CD14-positive monocyte (primary cell): ENCODE measurements at regions not wholly inside any gene's neighbourhood (a gene's known extent, or its start where the extent isn't known, plus 50 kb on each side); places are given as distances from the start of the nearest gene placed in this dataset.
"Not testable (repeated sequence)": the region's sequence is repeated elsewhere in the genome, so short reads cannot be mapped to it uniquely, and the experiment has no call there.

Source experiments
- DNase-seq, 3 donors: peaks; one replicate each; pipeline ENCODE4 v3.0.0-alpha.2; 2011 to 2022
- H2AFZ ChIP-seq: 2 replicates; pipeline ENCODE4 v1.6.0; 2012; ENCODE audit warnings: mild to moderate bottlenecking, low read depth, low read length, inconsistent platforms; ENCODE audit not compliant: insufficient read depth, poor library complexity, severe bottlenecking
- H3K27ac ChIP-seq, 2 donors: 1 replicate in 1 of 2; 2 replicates in 1 of 2; pipeline ENCODE4 v1.5.1; 2012 to 2013; ENCODE audit warnings: low read length in 2 of 2, control low read depth in 1 of 2, inconsistent platforms in 1 of 2, low read depth in 1 of 2, mild to moderate bottlenecking in 1 of 2
- H3K27me3 ChIP-seq, 2 donors: one replicate each; pipeline versions ENCODE4 v1.6.0 to v1.6.1; 2011 to 2013; ENCODE audit warnings: low read length in 2 of 2; ENCODE audit not compliant: control insufficient read depth in 2 of 2, insufficient read depth in 2 of 2
- H3K36me3 ChIP-seq, 2 donors: replicated peaks in 1 of 2; 1 replicate in 1 of 2; 2 replicates in 1 of 2; pipeline versions ENCODE4 v1.5.1 to v1.6.1; 2012 to 2013; ENCODE audit warnings: low read length in 2 of 2, control low read depth in 1 of 2, inconsistent platforms in 1 of 2, mild to moderate bottlenecking in 1 of 2; ENCODE audit not compliant: insufficient read depth in 2 of 2, control insufficient read depth in 1 of 2
- H3K4me1 ChIP-seq, 2 donors: 1 replicate in 1 of 2; 2 replicates in 1 of 2; pipeline versions ENCODE4 v1.5.1 to v1.6.1; 2012 to 2013; ENCODE audit warnings: low read length in 2 of 2, control low read depth in 1 of 2, inconsistent platforms in 1 of 2, mild to moderate bottlenecking in 1 of 2, moderate library complexity in 1 of 2; ENCODE audit not compliant: insufficient read depth in 2 of 2, control insufficient read depth in 1 of 2
- H3K4me2 ChIP-seq: replicated peaks from 2 replicates; pipeline ENCODE3; 2012; ENCODE audit warnings: low read length, moderate library complexity, mild to moderate bottlenecking; ENCODE audit not compliant: poor library complexity, severe bottlenecking; ENCODE audit errors: extremely low read depth
- H3K4me3 ChIP-seq, 3 experiments: fragments of 200-600 bp in 1 of 3; sonication (generic) in 1 of 3; replicated peaks in 1 of 3; 1 replicate in 2 of 3; 2 replicates in 1 of 3; pipeline ENCODE4 v1.5.1; 2011 to 2013; ENCODE audit warnings: low read length in 3 of 3, mild to moderate bottlenecking in 3 of 3, control low read depth in 2 of 3, low read depth in 2 of 3, inconsistent platforms in 1 of 3, moderate library complexity in 1 of 3
- H3K79me2 ChIP-seq: 2 replicates; pipeline ENCODE4 v1.6.0; 2012; ENCODE audit warnings: mild to moderate bottlenecking, control low read depth, inconsistent platforms, low read length, moderate library complexity; ENCODE audit not compliant: insufficient read depth
- H3K9ac ChIP-seq: 2 replicates; pipeline ENCODE4 v1.6.0; 2017; ENCODE audit warnings: low read length, mild to moderate bottlenecking; ENCODE audit not compliant: insufficient read depth, poor library complexity, severe bottlenecking
- H3K9me3 ChIP-seq, 2 donors: replicated peaks in 1 of 2; 1 replicate in 1 of 2; 2 replicates in 1 of 2; pipeline versions ENCODE4 v1.5.1 to v1.6.1; 2012 to 2013; ENCODE audit warnings: low read length in 2 of 2, control low read depth in 1 of 2; ENCODE audit not compliant: control insufficient read depth in 1 of 2, insufficient read depth in 1 of 2
- H4K20me1 ChIP-seq: 2 replicates; pipeline ENCODE4 v1.6.0; 2012; ENCODE audit warnings: mild to moderate bottlenecking, low read length, control low read depth, moderate library complexity; ENCODE audit not compliant: insufficient read depth
- H3K27ac Mint-ChIP-seq, 7 donors: one replicate each; pipeline ENCODE4 v1.8.0; 2020; ENCODE audit warnings: mild to moderate bottlenecking in 7 of 7, mixed read lengths in 7 of 7, moderate library complexity in 6 of 7, inconsistent platforms in 2 of 7
- H3K27me3 Mint-ChIP-seq, 3 donors: one replicate each; pipeline ENCODE4 v1.8.0; 2021 to 2022; ENCODE audit warnings: low read depth in 3 of 3, mild to moderate bottlenecking in 3 of 3, mixed read lengths in 3 of 3, moderate library complexity in 3 of 3, inconsistent platforms in 1 of 3
- H3K36me3 Mint-ChIP-seq, 2 donors: one replicate each; pipeline ENCODE4 v1.8.0; 2020; ENCODE audit warnings: mixed read lengths in 2 of 2, inconsistent platforms in 1 of 2, mild to moderate bottlenecking in 1 of 2
- H3K4me1 Mint-ChIP-seq: one replicate; pipeline ENCODE4 v1.8.0; 2020; ENCODE audit warnings: mild to moderate bottlenecking, mixed read lengths
- H3K4me3 Mint-ChIP-seq, 2 donors: one replicate each; pipeline ENCODE4 v1.8.0; 2020; ENCODE audit warnings: mild to moderate bottlenecking in 2 of 2, mixed read lengths in 2 of 2, moderate library complexity in 1 of 2
- H3K9me3 Mint-ChIP-seq, 7 donors: one replicate each; pipeline ENCODE4 v1.8.0; 2020 to 2022; ENCODE audit warnings: mixed read lengths in 7 of 7, mild to moderate bottlenecking in 6 of 7, moderate library complexity in 6 of 7, inconsistent platforms in 2 of 7
- WGBS: methylation state at CpG from one replicate; pipeline ENCODE4 v1.1.5; 2013; ENCODE audit warnings: missing lambda C conversion rate; ENCODE audit not compliant: insufficient coverage; 5-methylcytosine and 5-hydroxymethylcytosine counted together
- intact Hi-C, 2 donors: fragments of 100-400 bp; cut with micrococcal nuclease; formaldehyde crosslinking; loops; one replicate each; pipeline versions ENCODE4 v1.15.0 to v1.15.1; 2023
- TF ChIP-seq, protein P1 (sequence below): fragments of 200-600 bp; IDR thresholded peaks from one replicate; pipeline ENCODE4 v1.8.0; 2022; ENCODE audit warnings: antibody characterized with exemption, mild to moderate bottlenecking

DNA sequence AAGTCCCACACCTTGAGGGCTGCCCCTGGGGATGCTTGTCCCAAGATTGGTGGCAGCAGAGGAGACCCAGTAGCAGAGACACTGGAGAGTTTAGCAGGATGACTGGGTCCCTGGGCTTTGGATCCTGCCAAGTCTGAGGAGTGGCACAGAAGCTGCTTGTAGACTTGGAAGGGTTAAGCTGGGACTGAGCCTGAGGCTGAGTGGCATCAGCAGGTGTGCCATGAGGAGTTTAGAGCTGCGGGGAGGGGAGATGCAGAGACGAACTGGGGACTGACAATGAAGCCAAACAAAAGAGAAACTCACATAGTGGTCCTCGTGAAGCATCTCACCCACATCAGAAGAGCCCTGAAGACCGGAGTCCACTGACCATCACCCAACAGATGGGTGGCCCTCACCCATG, 329.7 kb upstream of the KLHL29 start:
- H3K79me2 ChIP-seq = no peaks in the 10 kb centered on the region
- no peak overlapping the region for H3K9ac ChIP-seq
- H3K27me3 ChIP-seq = no peaks in the 10 kb centered on the region
- H3K9me3 ChIP-seq = peaks cover 0 to 4% of the 10 kb centered on the region in 2 donors
- intact Hi-C loops = no loop called here
- H3K36me3 Mint-ChIP-seq = no peaks in the 10 kb centered on the region
- no peak overlapping the region for H3K4me3 ChIP-seq
- no peak for DNase-seq
- no peak overlapping the region for H2AFZ ChIP-seq
- no peaks in the 10 kb centered on the region for H3K4me1 ChIP-seq
- no peak overlapping the region for H3K27ac ChIP-seq
- H3K4me3 Mint-ChIP-seq = no peak overlapping the region
- TF ChIP-seq, protein P1, sequence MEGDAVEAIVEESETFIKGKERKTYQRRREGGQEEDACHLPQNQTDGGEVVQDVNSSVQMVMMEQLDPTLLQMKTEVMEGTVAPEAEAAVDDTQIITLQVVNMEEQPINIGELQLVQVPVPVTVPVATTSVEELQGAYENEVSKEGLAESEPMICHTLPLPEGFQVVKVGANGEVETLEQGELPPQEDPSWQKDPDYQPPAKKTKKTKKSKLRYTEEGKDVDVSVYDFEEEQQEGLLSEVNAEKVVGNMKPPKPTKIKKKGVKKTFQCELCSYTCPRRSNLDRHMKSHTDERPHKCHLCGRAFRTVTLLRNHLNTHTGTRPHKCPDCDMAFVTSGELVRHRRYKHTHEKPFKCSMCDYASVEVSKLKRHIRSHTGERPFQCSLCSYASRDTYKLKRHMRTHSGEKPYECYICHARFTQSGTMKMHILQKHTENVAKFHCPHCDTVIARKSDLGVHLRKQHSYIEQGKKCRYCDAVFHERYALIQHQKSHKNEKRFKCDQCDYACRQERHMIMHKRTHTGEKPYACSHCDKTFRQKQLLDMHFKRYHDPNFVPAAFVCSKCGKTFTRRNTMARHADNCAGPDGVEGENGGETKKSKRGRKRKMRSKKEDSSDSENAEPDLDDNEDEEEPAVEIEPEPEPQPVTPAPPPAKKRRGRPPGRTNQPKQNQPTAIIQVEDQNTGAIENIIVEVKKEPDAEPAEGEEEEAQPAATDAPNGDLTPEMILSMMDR = no peak
- H3K36me3 ChIP-seq = no peaks in the 10 kb centered on the region
- H3K9me3 Mint-ChIP-seq = peaks cover 0 to 17% (median 2%) of the 10 kb centered on the region in 7 donors
- no peaks in the 10 kb centered on the region for H4K20me1 ChIP-seq
- H3K27ac Mint-ChIP-seq = no peak overlapping the region
- no peaks in the 10 kb centered on the region for H3K4me1 Mint-ChIP-seq
- H3K27me3 Mint-ChIP-seq = peaks cover 0 to 2% (median 2%) of the 10 kb centered on the region in 3 donors
- 100% methylated on average over 1 of the region's 4 CpGs for WGBS
- no peak overlapping the region for H3K4me2 ChIP-seq

DNA sequence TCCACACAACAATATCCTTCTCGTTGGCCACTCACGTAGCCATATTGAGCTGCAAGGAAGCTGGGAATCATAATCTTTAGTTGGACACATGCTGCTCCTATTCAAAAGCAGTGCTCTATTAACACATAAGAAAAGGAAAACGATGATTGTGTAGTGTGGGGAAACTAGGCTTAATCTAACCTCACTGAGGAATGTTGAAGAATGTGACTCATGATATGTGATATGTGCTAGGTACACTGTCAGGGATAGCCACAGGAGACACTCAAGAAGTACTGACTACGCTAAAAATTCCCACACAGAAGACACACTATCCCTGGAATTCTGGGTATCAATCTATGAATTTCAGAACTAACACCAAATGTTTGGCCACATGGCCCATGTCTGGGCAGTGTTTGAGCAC, 328.1 kb upstream of the KLHL29 start:
- H3K36me3 Mint-ChIP-seq, H3K4me1 Mint-ChIP-seq, H3K79me2 ChIP-seq, H3K27me3 Mint-ChIP-seq, H3K4me1 ChIP-seq, intact Hi-C loops, H4K20me1 ChIP-seq, H3K9me3 ChIP-seq, H3K36me3 ChIP-seq, H3K9ac ChIP-seq, H3K27ac ChIP-seq, H3K4me3 Mint-ChIP-seq, H3K27me3 ChIP-seq, H3K4me3 ChIP-seq, H3K4me2 ChIP-seq, H2AFZ ChIP-seq, H3K27ac Mint-ChIP-seq, DNase-seq: not testable (repeated sequence)
- 100% methylated on average over 1 of the region's 4 CpGs for WGBS
- H3K9me3 Mint-ChIP-seq = peaks cover 0 to 15% (median 5%) of the 10 kb centered on the region in 7 donors
